AG04449 (cell line): ENCODE measurements at regions not wholly inside any gene's neighbourhood (a gene's known extent, or its start where the extent isn't known, plus 50 kb on each side); places are given as distances from the start of the nearest gene placed in this dataset.

Source experiments
- CTCF ChIA-PET: fragments of 350-600 bp; formaldehyde crosslinking; extraction: SDS; loops from one replicate; lab custom pipeline; 2021; ENCODE audit warnings: antibody characterized with exemption; lab: Yijun Ruan, JAX
- POLR2A ChIA-PET: fragments of 400-600, 350-600 bp; formaldehyde crosslinking; extraction: SDS; loops from one replicate; lab custom pipeline; 2020; ENCODE audit warnings: antibody characterized with exemption, inconsistent platforms; lab: Yijun Ruan, JAX
- DNase-seq: peaks from one replicate; pipeline ENCODE4 v3.0.0-alpha.2; 2010; ENCODE audit warnings: low read depth, low spot score
- H3K4me3 ChIP-seq: 2 replicates; pipeline ENCODE4 v1.5.1; 2011; ENCODE audit warnings: low read depth, mild to moderate bottlenecking, control low read depth, low read length
- CTCF ChIP-seq: IDR thresholded peaks from one replicate; pipeline ENCODE4 v1.5.1; 2011; ENCODE audit warnings: mild to moderate bottlenecking, moderate library complexity, low read length, control low read depth, inconsistent platforms; ENCODE audit not compliant: insufficient read depth; ENCODE audit errors: missing control alignments

GRCh38 chr2:120401275-120402066 lies 55.5 kb downstream of the INHBB start:
- ChIA-PET CTCF (no interaction called here), POLR2A (no interaction called here)
- TF ChIP-seq CTCF, result no peak
- no peak for DNase-seq
- no peak overlapping the region for H3K4me3 ChIP-seq

- no peak for DNase-seq
- TF ChIP-seq CTCF, result no peak
- ChIA-PET POLR2A (no interaction called here), CTCF (no interaction called here)
- no peak overlapping the region for H3K4me3 ChIP-seq
Observed at GRCh38 chr2:120402067-120402433, 56.1 kb downstream of the INHBB start.

- TF ChIP-seq CTCF, result no peak
- H3K4me3 ChIP-seq, result no peak overlapping the region
- CTCF ChIA-PET, result no interaction called here
- no peak for DNase-seq
- POLR2A ChIA-PET, result no interaction called here
Observed at GRCh38 chr2:120402508-120402907, 56.6 kb downstream of the INHBB start.

- ChIA-PET CTCF (no interaction called here), POLR2A (no interaction called here)
- TF ChIP-seq CTCF, result no peak
- H3K4me3 ChIP-seq, result no peak overlapping the region
- DNase-seq, result no peak
Observed at GRCh38 chr2:120403261-120403660, 57.3 kb downstream of the INHBB start.

- ChIA-PET POLR2A (no interaction called here), CTCF (no interaction called here)
- TF ChIP-seq CTCF, result no peak
- H3K4me3 ChIP-seq, result no peak overlapping the region
- DNase-seq, result no peak
Observed at GRCh38 chr2:120403676-120404075, 57.7 kb downstream of the INHBB start.

GRCh38 chr2:120404274-120404673 lies 58.3 kb downstream of the INHBB start:
- ChIA-PET POLR2A (no interaction called here), CTCF (no interaction called here)
- H3K4me3 ChIP-seq, result no peak overlapping the region
- DNase-seq, result no peak
- no peak for TF ChIP-seq CTCF
